GM21381 (cell line): ENCODE measurements at regions not wholly inside any gene's neighbourhood (a gene's known extent, or its start where the extent isn't known, plus 50 kb on each side); places are given as distances from the start of the nearest gene placed in this dataset.

Experiments
- ATAC-seq: cut with Tn5 transposase; IDR thresholded peaks from one replicate; pipeline ENCODE4 v1.9.1; 2021; ENCODE audit warnings: mild to moderate bottlenecking, moderate library complexity; ENCODE audit not compliant: unreplicated experiment

DNA sequence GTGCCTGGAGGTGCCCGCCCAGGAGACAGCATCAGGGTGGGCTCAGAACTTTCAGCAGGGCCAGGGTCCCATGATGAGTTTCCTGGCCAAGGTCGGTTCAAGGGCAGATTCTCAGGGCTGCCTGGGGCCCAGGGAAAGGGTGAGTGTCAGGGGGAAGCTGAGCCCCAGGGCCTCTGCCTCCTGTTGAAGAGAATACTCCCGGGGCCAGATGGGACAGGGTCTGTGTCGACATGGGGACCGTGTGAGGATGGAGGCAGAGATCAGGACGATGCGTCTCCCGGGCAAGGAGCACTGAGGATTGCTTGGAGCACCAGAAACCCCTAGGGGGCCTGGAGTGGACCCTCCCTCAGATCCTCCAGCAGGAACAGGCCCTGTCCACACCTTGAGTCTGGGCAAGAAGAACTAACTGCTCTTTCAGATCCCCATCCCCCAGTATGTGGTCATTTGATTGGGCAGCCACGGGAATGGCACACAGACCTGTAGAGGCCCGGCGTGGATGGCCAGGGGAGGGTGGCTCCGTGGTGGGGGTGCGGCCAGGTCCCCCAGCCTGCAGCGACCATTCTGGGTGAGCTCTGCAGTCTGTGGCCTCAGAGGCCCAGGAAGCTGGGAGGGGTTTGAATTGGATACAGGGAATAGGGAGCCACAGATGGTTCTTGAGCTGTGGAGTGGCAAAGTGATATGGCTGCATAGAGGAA lies 1078.7 kb downstream of the BRD1 start:
- ATAC-seq, result no peak

GRCh38 chr22:48748113-48748859 lies 1079.4 kb downstream of the BRD1 start:
- no peak for ATAC-seq

- no peak for ATAC-seq
Measured at GRCh38 chr22:48746789-48747425, 1080.8 kb downstream of the BRD1 start.

- ATAC-seq, result no peak
Measured at GRCh38 chr22:48745842-48746788, 1081.6 kb downstream of the BRD1 start.

- no peak for ATAC-seq
Measured at GRCh38 chr22:48744967-48745841, 1082.5 kb downstream of the BRD1 start.

GRCh38 chr22:48744283-48744641 lies 1083.4 kb downstream of the BRD1 start:
- no peak for ATAC-seq

- ATAC-seq, result no peak
Measured at GRCh38 chr22:48743601-48744282, 1083.9 kb downstream of the BRD1 start.

DNA sequence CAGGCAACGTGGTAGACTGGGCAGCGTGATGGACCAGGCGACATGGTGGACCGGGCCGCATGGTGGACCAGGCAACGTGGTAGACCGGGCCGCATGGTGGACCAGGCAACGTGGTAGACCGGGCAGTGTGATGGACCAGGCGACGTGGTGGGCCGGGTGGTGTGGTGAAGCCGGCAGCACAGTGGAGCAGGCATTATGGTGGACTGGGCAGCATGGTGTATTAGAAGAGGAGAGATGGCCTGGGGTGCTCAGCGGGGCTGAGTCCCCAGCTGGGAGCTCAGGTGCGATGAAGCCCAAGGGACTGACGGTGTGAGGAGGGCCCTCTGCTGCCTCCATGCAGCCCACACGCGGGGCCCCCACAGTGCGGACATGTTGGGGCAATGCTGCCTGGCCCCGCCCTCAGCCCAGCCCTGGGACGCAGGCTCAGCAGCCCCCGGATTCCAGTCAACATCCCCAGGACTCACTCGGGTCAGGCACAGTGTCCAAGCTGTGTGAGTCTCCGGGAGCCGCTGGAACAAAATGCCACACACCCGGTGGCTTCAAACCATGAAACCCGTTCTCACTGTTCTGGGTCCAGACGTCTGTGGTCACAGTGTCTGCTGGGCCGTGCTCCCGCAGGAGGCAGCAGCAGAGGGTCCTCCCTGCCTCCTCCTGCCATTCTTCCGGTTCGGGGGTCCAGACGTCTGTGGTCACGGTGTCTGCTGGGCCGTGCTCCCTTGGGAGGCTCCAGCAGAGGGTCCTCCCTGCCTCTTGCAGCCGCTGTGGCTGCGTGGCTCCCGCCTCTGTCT lies 1084.9 kb downstream of the BRD1 start:
- no peak for ATAC-seq

DNA sequence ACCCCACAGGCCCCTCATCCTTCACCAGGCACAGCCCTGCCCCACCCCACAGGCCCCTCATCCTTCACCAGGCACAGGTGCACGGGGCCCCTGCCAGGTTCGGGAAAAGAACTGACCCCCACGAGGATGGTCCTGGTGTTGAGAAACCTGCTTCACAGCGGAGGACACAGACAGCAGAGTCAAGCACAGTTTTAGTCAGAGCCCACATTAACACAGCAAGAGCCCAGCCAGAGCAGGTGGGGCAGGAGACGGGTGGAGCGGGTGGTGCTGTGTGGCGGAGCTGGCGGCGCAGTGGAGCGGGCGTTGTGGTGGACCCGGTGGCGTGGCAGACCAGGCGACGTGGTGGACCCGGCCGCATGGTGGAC lies 1085.5 kb downstream of the BRD1 start:
- ATAC-seq, result no peak

DNA sequence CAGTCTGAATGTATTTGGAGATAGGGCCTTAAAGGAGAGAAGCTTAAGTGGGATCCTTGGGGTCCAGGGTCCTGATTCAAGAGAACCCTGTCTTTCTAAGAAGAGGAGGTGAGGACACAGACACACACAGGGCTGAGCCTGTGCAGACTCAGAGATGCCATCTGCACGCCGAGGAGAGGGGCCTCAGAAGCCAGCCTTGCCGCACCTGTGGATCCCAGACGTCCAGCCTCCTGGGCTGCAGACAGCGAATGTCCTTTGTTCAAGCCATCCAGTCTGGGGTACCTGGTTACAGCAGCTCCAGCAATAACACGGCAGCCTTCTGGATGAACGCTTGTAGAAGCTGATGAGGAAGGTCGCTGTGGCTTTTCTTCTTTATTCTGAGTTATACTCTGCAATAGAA lies 1086.1 kb downstream of the BRD1 start:
- no peak for ATAC-seq

GRCh38 chr22:48740731-48741405 lies 1086.8 kb downstream of the BRD1 start:
- no peak for ATAC-seq

- no peak for ATAC-seq
Measured at GRCh38 chr22:48740086-48740730, 1087.5 kb downstream of the BRD1 start.

- ATAC-seq, result no peak
Measured at GRCh38 chr22:48739348-48740085, 1088.2 kb downstream of the BRD1 start.

DNA sequence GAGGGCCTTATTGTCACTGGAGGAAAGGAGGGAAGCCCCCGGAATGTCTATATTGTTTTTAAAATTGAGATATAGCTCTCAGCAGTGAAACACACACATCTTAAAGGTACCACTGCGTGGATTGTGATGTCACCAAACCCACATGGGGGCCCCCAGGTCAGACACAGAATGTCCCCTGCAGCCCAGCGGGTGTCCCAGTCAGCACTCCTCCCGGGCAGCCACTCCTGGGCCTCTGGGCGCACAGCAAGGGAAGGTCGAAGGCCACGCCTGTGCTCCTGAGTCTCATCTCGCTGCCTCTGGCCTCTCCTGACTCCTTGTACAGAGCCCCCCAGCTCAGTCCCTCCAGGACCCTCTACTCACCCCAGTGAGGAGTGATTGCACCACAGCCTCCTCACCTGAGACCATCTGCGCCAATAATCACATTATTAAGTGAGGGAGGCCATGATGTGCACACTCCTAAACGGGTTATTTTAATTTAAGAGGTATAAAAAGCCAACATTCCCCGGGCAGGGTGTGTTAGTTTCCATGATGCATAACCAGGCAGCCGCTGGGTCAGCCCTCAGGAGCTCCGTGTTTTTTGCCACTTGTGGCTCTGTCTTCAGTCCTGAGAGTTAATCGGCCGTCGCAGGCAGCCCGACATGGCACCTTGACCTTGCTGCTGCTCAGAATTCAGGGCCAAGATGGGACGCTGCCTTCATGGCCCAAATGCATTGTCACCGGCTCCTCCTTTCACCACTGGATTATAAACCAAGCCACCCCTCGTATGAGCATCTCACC lies 1089.3 kb downstream of the BRD1 start:
- no peak for ATAC-seq

DNA sequence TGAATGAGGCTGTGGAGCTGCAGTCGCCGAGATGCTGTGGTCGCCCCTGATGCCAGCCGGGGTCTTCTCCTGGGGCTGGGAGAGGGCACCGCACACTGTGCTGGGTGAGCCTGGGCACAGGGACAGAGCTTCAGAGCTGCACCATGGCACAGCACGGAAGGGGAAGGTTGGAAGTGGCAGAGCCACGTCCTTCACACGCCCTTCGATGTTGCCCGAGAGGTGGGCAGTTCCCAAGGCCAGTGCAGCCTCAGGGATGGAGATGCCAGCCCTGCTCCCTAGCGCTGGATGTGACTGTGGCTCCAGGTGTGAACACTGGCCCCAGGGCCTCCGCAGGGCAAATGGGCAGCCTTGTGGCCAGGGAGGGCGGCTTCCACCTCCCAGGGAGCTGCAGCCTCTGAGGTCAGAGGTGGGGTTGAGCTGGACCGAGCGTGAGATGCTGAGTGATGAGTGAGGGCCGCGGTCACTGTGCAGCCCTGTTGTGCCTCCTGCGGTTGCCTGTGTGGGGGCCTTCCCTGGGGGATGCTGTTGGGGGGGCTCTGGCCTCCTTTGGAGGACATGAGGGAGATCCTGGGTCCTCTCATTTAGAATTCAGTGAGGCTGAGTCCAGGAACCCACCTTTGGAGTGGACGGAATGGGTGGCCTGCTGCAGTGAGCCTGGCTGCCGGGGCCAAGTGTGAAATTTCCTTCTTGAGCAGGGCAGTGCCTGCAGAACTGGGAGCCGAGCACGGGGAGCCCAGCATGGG lies 1090.0 kb downstream of the BRD1 start:
- ATAC-seq, result no peak
